H1 (cell line): ENCODE measurements at regions not wholly inside any gene's neighbourhood (a gene's known extent, or its start where the extent isn't known, plus 50 kb on each side); places are given as distances from the start of the nearest gene placed in this dataset.

Experiments
- CTCF ChIA-PET: fragments of 300-600 bp; sonication (Branson Sonifier 250); formaldehyde crosslinking; loops from one replicate; lab custom pipeline; 2021; ENCODE audit not compliant: partially characterized antibody; lab: Charles Lee
- POLR2A ChIA-PET: fragments of 300-600 bp; sonication (Branson Sonifier 250); formaldehyde crosslinking; loops from one replicate; lab custom pipeline; 2021; ENCODE audit warnings: inconsistent platforms; ENCODE audit not compliant: partially characterized antibody; lab: Charles Lee
- DNase-seq, 2 experiments: peaks; one replicate each; pipeline versions ENCODE4 v3.0.0 to v3.0.0-alpha.2; 2010 to 2022; ENCODE audit warnings: low spot score in 2 of 2, low read depth in 1 of 2, mixed read lengths in 1 of 2
- FAIRE-seq: peaks from 2 replicates; lab custom pipeline; 2011; peaks lifted over from hg19 to GRCh38; lab: Jason Lieb, UNC
- H2AFZ ChIP-seq: 2 replicates; pipeline ENCODE4 v1.8.1; 2012; ENCODE audit warnings: low read length, inconsistent platforms
- H2AK5ac ChIP-seq: 2 replicates; pipeline ENCODE4 v1.6.1; 2013; ENCODE audit warnings: low read depth, low read length
- H2BK120ac ChIP-seq: replicated peaks from 2 replicates; pipeline ENCODE3; 2013; ENCODE audit warnings: low read depth, low read length, inconsistent platforms
- H2BK12ac ChIP-seq: 2 replicates; pipeline ENCODE4 v1.6.1; 2013; ENCODE audit warnings: low read depth, low read length
- H2BK15ac ChIP-seq: 2 replicates; pipeline ENCODE4 v1.6.1; 2013; ENCODE audit warnings: low read length
- H2BK20ac ChIP-seq: 2 replicates; pipeline ENCODE4 v1.6.1; 2013; ENCODE audit warnings: low read length
- H2BK5ac ChIP-seq: 2 replicates; pipeline ENCODE4 v1.6.1; 2013; ENCODE audit warnings: low read depth, low read length
- H3K14ac ChIP-seq: 2 replicates; pipeline ENCODE4 v1.6.1; 2013; ENCODE audit warnings: inconsistent platforms; ENCODE audit not compliant: insufficient read length
- H3K18ac ChIP-seq: 2 replicates; pipeline ENCODE4 v1.6.1; 2013; ENCODE audit warnings: low read length; ENCODE audit errors: extremely low read depth
- H3K23ac ChIP-seq: 2 replicates; pipeline ENCODE4 v1.6.1; 2013; ENCODE audit warnings: inconsistent platforms; ENCODE audit not compliant: insufficient read length
- H3K23me2 ChIP-seq: 2 replicates; pipeline ENCODE4 v1.6.1; 2013; ENCODE audit warnings: low read depth, low read length
- H3K27ac ChIP-seq: 2 replicates; pipeline ENCODE4 v1.6.1; 2011; ENCODE audit warnings: low read depth, low read length, inconsistent platforms
- H3K27me3 ChIP-seq, 4 experiments: replicated peaks in 1 of 4; 1 replicate in 1 of 4; 2 replicates in 3 of 4; pipeline versions ENCODE4 v1.6.1 to v1.8.1; 2011 to 2013; ENCODE audit warnings: low read length in 3 of 4, mild to moderate bottlenecking in 3 of 4, inconsistent platforms in 2 of 4, mixed read lengths in 2 of 4, moderate library complexity in 1 of 4; ENCODE audit not compliant: control insufficient read depth in 3 of 4, insufficient read depth in 3 of 4; ENCODE audit errors: extremely low read depth in 1 of 4
- H3K36me3 ChIP-seq, 4 experiments: 2 replicates each; pipeline versions ENCODE4 v1.6.1 to v1.8.1; 2011 to 2013; ENCODE audit warnings: mild to moderate bottlenecking in 4 of 4, low read length in 3 of 4, moderate library complexity in 2 of 4, control low read depth in 1 of 4, inconsistent platforms in 1 of 4; ENCODE audit not compliant: insufficient read depth in 4 of 4, control insufficient read depth in 2 of 4
- H3K4ac ChIP-seq: replicated peaks from 2 replicates; pipeline ENCODE3; 2013; ENCODE audit warnings: low read length, low read depth, mixed read lengths, inconsistent platforms; ENCODE audit not compliant: insufficient read length
- H3K4me1 ChIP-seq, 4 experiments: replicated peaks in 1 of 4; 1 replicate in 1 of 4; 2 replicates in 3 of 4; pipeline versions ENCODE4 v1.6.1 to v1.8.1; 2011 to 2013; ENCODE audit warnings: low read length in 3 of 4, inconsistent platforms in 2 of 4, mixed read lengths in 1 of 4; ENCODE audit not compliant: insufficient read depth in 4 of 4, control insufficient read depth in 3 of 4
- H3K4me2 ChIP-seq, 2 experiments: 2 replicates each; pipeline versions ENCODE4 v1.6.1 to v1.8.1; 2011 to 2013; ENCODE audit warnings: low read depth in 2 of 2, low read length in 2 of 2, control low read depth in 1 of 2, inconsistent platforms in 1 of 2, mild to moderate bottlenecking in 1 of 2; ENCODE audit not compliant: insufficient read depth in 1 of 2
- H3K4me3 ChIP-seq, 4 experiments: fragments of 200-600, 300-600 bp in 1 of 4; sonication (generic), shearing (Covaris generic), sonication (Bioruptor Twin) in 1 of 4; 2 replicates each; pipeline versions ENCODE4 v1.5.1 to v1.8.1; 2011 to 2016; ENCODE audit warnings: low read length in 4 of 4, low read depth in 3 of 4, control low read depth in 2 of 4, inconsistent platforms in 2 of 4, mild to moderate bottlenecking in 2 of 4, mixed read lengths in 1 of 4, moderate library complexity in 1 of 4; ENCODE audit not compliant: insufficient read depth in 2 of 4; ENCODE audit errors: extremely low read depth in 1 of 4
- H3K56ac ChIP-seq: replicated peaks from 2 replicates; pipeline ENCODE3; 2013; ENCODE audit warnings: low read depth, mild to moderate bottlenecking, mixed read lengths, low read length, inconsistent platforms; ENCODE audit not compliant: insufficient read length
- H3K79me1 ChIP-seq: 2 replicates; pipeline ENCODE4 v1.6.1; 2013; ENCODE audit warnings: low read depth, low read length, control low read depth
- H3K79me2 ChIP-seq, 2 experiments: 2 replicates each; pipeline versions ENCODE4 v1.6.1 to v1.8.1; 2012 to 2013; ENCODE audit warnings: low read length in 2 of 2, mild to moderate bottlenecking in 2 of 2, inconsistent platforms in 1 of 2; ENCODE audit not compliant: insufficient read depth in 2 of 2, control insufficient read depth in 1 of 2
- H3K9ac ChIP-seq, 4 experiments: replicated peaks in 1 of 4; 1 replicate in 1 of 4; 2 replicates in 3 of 4; pipeline versions ENCODE4 v1.6.1 to v1.8.1; 2011 to 2013; ENCODE audit warnings: low read depth in 3 of 4, low read length in 3 of 4, control low read depth in 2 of 4, mild to moderate bottlenecking in 2 of 4, moderate library complexity in 2 of 4, inconsistent platforms in 1 of 4; ENCODE audit errors: extremely low read depth in 1 of 4
- H3K9me3 ChIP-seq, 2 experiments: 2 replicates each; pipeline versions ENCODE4 v1.6.1 to v1.8.1; 2012 to 2013; ENCODE audit warnings: mild to moderate bottlenecking in 2 of 2, moderate library complexity in 2 of 2, control low read depth in 1 of 2, inconsistent platforms in 1 of 2, low read depth in 1 of 2, low read length in 1 of 2, mixed read lengths in 1 of 2; ENCODE audit not compliant: insufficient read depth in 2 of 2
- H4K20me1 ChIP-seq, 2 experiments: replicated peaks in 1 of 2; 2 replicates each; pipeline versions ENCODE3 to v1.8.1; 2011 to 2013; ENCODE audit warnings: inconsistent platforms in 2 of 2, low read length in 2 of 2, mild to moderate bottlenecking in 1 of 2; ENCODE audit not compliant: insufficient read depth in 2 of 2, control insufficient read depth in 1 of 2
- H4K5ac ChIP-seq: 2 replicates; pipeline ENCODE4 v1.6.1; 2013; ENCODE audit warnings: low read length, low read depth, mixed read lengths, inconsistent platforms; ENCODE audit not compliant: insufficient read length
- H4K8ac ChIP-seq: 2 replicates; pipeline ENCODE4 v1.8.0; 2013; ENCODE audit warnings: mild to moderate bottlenecking, moderate library complexity, low read length, inconsistent platforms; ENCODE audit not compliant: insufficient read depth; ENCODE audit errors: extremely low read depth
- H4K91ac ChIP-seq: replicated peaks from 2 replicates; pipeline ENCODE3; 2013; ENCODE audit warnings: low read length, mixed read lengths, inconsistent platforms; ENCODE audit not compliant: insufficient read length
- KDM1A ChIP-seq: fragments of 200-600, 300-600 bp; sonication (generic); IDR thresholded peaks from 2 replicates; pipeline ENCODE4 v1.7.1; 2016; ENCODE audit warnings: mild to moderate bottlenecking, low read length, borderline replicate concordance
- SRF ChIP-seq: IDR thresholded peaks from 2 replicates; pipeline ENCODE4 v1.6.1; 2011; ENCODE audit warnings: mild to moderate bottlenecking, low read depth, low read length, moderate library complexity
- WGBS, 2 experiments: shearing (Covaris generic) in 1 of 2; methylation state at CpG; one replicate each; pipeline versions ENCODE4 v1.1.6 to v1.1.7; 2013 to 2015; ENCODE audit warnings: low lambda C conversion rate in 2 of 2, mixed read lengths in 2 of 2, inconsistent platforms in 1 of 2, low coverage in 1 of 2, missing lambda C conversion rate in 1 of 2; ENCODE audit not compliant: insufficient replicate concordance in 2 of 2, insufficient coverage in 1 of 2, insufficient read length in 1 of 2; ENCODE audit errors: extremely low coverage in 1 of 2, missing lambda C conversion rate in 1 of 2; 5-methylcytosine and 5-hydroxymethylcytosine counted together

GRCh38 chr3:176741664-176742047, 455.6 kb downstream of the TBL1XR1 start:
- no peak overlapping the region for H3K18ac ChIP-seq
- H3K27ac ChIP-seq, result no peak overlapping the region
- 64% methylated on average over 2 of the region's 2 CpGs; no CpG with 5 or more reads in 1 of the 2 experiments for WGBS, 2 experiments
- no peak for FAIRE-seq
- H3K4ac ChIP-seq, result no peak overlapping the region
- no peak overlapping the region for H3K14ac ChIP-seq
- TF ChIP-seq KDM1A, result no peak
- TF ChIP-seq SRF, result no peak
- H3K9ac ChIP-seq, result no peak overlapping the region
- no peak for DNase-seq
- H2BK20ac ChIP-seq, result no peak overlapping the region
- H4K5ac ChIP-seq, result no peak overlapping the region
- H3K4me2 ChIP-seq, result no peak overlapping the region
- H4K91ac ChIP-seq, result no peak overlapping the region
- no peaks in the 10 kb centered on the region for H3K9me3 ChIP-seq
- H3K56ac ChIP-seq, result no peak overlapping the region
- H3K79me2 ChIP-seq, result no peaks in the 10 kb centered on the region
- no peak overlapping the region for H3K4me3 ChIP-seq
- no peak overlapping the region for H3K23ac ChIP-seq
- no peak overlapping the region for H4K8ac ChIP-seq
- POLR2A ChIA-PET, result no interaction called here
- no peaks in the 10 kb centered on the region for H3K27me3 ChIP-seq
- H2BK5ac ChIP-seq, result no peak overlapping the region
- H2BK12ac ChIP-seq, result no peak overlapping the region
- H2AFZ ChIP-seq, result no peak overlapping the region
- H3K36me3 ChIP-seq, result no peaks in the 10 kb centered on the region
- H2BK120ac ChIP-seq, result no peak overlapping the region
- no peak overlapping the region for H2BK15ac ChIP-seq
- H4K20me1 ChIP-seq, result no peaks in the 10 kb centered on the region
- H3K79me1 ChIP-seq, result no peaks in the 10 kb centered on the region
- no peak overlapping the region for H2AK5ac ChIP-seq
- no peaks in the 10 kb centered on the region for H3K23me2 ChIP-seq
- CTCF ChIA-PET, result interaction anchor here (1.1 kb wide), 1 partner anchor 131 kb away, joined by 3 read pairs; no protein-coding TSS in a partner anchor
- H3K4me1 ChIP-seq, result no peaks in the 10 kb centered on the region
